Dermis microvascular lymphatic vessel endothelial cell (primary cell): ENCODE measurements at regions not wholly inside any gene's neighbourhood (a gene's known extent, or its start where the extent isn't known, plus 50 kb on each side); places are given as distances from the start of the nearest gene placed in this dataset.

Experiments used
- DNase-seq, 2 donors: peaks; one replicate each; pipeline versions ENCODE4 v3.0.0 to v3.0.0-alpha.2; 2010; ENCODE audit warnings: low read depth in 2 of 2

DNA sequence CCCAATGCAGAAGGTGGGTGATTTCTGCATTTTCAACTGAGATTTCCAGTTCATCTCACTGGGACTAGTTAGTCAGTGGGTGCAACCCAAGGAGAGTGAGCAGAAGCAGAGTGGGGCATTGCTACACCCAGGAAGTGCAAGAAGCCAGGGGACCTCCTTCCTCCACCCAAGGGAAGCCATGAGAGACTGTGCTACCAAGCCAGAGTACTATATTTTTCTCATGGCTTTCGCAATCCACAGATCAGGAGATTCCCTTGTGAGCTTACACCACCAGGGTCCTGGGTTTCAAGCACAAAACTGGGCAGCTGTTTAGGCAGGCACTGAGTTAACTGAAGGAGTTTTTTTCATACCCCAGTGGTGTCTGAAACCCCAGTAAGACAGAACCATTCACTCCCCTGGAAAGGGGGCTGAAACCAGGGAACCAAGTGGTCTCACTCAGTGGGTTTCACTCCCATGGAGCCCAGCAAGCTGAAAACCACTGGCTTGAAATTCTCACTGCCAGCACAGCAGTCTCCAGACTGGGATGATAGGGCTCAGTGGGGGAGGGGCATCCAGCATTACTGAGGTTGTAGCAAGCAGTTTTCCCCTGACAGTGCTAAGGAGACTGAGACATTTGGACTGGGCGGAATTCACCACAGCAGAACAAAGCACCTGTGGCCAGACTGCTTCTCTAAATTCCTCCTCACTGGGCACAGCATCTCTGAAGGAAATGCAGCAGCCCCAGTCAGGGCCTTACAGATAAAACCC, 903.4 kb downstream of the TECRL start:
- DNase-seq: no peak

- no peak for DNase-seq
Measured at GRCh38 chr4:63493265-63493664, 916.0 kb downstream of the TECRL start.

GRCh38 chr4:63492515-63492914, 916.7 kb downstream of the TECRL start:
- no peak for DNase-seq

- DNase-seq: no peak
Measured at GRCh38 chr4:63464393-63464792, 944.9 kb downstream of the TECRL start.

- DNase-seq: no peak
Measured at GRCh38 chr4:63460075-63460474, 949.2 kb downstream of the TECRL start.

GRCh38 chr4:63459329-63459728, 949.9 kb downstream of the TECRL start:
- DNase-seq: no peak

DNA sequence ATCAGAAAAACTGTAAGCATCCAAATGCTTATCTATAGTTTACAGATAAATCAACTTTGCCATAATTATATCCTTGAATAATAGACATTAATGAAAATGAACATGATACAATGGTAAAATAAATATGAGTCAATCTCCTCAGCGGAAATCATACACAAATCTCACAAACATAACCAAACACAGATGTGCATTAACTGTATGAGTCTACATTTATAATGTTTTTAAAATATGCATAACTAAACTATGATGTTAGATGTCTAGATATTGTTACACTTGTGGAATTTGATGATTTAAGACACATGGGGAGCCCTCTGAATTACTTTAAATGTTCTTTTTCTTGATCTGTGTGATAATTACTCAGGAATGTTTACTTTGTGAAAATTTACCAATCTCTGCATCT, 951.2 kb downstream of the TECRL start:
- no peak for DNase-seq

DNA sequence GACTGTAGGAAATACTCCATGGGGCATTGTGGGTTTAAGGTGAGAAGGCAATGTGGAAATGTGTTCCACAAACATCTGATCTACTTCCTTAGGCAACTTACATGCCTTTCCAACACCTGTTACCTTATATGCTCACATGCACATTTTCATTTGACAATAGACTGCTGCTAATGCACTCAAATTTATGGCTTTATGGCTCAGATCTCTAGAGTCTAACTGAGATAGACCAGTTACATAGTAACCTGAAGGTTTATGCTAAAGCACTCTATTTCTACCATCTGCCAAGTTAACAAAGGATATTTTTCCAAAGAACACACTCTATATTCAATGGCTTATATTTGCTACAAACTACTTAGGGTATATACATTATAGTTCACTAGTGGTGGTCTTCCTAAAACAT, 969.0 kb downstream of the TECRL start:
- DNase-seq: no peak

DNA sequence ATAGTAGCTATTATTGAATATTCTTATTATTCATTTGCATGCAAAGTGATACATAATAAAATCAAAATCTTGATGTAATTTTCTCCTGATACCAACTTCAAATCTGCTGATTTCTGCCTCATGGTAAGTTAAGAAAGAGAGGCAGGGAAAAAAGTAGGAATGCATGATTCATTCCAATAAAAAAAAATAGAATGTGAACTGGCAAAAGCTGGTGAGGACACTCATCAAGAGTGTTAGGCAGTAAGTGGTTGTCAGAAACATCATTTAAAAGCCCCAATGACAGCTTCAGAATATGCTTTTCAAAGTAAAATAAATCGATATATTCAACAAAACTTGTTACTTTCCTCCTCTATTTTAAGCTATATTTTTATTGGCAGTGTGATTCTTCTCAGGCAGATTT, 979.1 kb downstream of the TECRL start:
- no peak for DNase-seq

- DNase-seq: no peak
Measured at GRCh38 chr4:63396269-63396668, 1013.0 kb downstream of the TECRL start.

DNA sequence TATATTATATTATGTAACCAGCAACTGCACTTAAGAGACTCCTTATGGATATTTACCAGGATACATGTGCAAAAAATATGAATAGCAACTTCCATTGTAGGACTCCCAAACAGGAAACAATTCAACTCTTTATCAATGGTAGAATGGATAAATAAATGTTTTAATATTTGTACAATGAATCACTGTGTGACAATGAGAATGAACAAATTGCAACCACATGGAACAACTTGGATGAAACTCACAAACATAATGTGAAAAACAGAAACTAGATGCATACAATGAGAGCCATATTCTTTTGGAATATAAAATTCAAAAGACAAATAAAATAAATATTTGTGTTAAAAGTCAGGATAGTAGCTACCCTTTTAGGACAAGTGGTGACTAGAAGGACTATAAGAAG, 1015.7 kb downstream of the TECRL start:
- DNase-seq: no peak

DNA sequence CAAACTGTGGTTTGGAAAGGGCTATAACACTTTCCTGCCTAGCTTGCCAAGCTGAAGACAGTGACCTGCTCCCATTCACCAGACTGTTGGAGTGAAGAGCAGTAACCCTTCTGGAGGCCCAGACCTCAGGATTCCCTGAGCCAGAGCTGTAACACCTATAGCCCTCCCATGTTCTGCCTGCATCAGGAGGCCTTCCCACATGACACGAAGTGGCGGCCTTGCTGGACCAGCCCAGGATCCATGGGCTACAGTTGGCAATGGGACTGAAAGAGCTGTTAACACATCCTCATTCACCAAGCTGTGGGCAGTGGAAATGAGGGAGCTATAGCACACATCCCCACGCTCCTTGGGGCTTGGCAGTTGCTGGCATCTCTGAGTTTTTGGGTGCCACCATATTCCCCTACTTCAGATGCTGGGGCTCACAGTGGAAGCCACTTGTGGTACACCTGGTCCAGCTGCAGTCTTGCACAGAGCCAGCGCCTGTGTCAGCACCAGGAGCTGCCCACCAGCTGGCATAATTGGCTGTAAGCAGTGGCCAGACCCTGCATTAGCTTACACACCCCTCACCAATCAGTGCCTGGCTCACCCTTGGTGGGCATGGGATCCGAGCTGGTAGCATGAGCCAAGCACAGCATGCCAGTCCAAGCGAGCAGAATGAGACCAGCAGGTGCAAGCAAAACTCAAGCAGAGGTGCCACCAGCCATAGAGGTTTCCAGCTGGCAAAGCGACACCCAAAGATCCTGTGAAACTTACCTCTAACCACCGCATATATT, 1029.3 kb downstream of the TECRL start:
- DNase-seq: no peak

DNA sequence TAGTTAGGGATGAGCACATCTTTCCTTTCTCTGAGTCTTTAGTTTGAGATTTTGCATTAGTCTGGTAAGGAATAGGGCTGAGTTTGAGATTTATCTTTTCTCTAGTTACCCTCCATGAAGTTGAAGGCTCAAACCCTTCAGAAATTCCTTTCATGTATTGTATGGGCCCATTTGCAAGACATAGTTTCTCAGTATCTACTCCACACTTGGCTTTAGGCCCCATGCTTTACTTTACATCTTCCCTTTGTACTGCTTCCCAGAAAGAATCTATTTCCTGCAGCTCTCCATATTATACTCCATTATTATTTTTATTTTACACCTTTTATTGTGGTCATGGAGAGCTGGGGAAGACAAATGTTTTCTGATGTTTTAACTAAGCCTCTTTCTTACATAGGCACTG, 1038.2 kb downstream of the TECRL start:
- no peak for DNase-seq

GRCh38 chr4:63361628-63362027, 1047.6 kb downstream of the TECRL start:
- no peak for DNase-seq

DNA sequence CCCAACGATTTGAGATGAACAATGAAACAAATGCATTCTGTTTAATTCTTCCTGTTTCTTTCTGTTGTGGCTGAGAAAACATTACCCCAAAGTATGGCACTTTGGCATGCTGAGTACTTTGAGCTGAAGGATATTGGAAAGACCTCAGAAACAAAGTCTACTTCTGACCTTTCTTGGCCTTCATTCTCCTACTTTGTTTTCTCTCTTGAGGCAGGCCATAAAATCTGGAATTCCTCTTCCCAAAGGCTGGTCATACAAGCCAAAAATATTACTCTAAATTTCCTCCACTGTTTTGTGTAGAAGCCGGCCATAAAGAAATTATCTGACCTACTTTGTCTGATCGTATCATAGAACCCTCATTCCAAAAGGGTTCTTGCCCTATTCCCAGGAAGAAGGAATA, 1048.2 kb downstream of the TECRL start:
- DNase-seq: no peak

- DNase-seq: no peak
Measured at GRCh38 chr4:63349674-63350025, 1059.6 kb downstream of the TECRL start.

DNA sequence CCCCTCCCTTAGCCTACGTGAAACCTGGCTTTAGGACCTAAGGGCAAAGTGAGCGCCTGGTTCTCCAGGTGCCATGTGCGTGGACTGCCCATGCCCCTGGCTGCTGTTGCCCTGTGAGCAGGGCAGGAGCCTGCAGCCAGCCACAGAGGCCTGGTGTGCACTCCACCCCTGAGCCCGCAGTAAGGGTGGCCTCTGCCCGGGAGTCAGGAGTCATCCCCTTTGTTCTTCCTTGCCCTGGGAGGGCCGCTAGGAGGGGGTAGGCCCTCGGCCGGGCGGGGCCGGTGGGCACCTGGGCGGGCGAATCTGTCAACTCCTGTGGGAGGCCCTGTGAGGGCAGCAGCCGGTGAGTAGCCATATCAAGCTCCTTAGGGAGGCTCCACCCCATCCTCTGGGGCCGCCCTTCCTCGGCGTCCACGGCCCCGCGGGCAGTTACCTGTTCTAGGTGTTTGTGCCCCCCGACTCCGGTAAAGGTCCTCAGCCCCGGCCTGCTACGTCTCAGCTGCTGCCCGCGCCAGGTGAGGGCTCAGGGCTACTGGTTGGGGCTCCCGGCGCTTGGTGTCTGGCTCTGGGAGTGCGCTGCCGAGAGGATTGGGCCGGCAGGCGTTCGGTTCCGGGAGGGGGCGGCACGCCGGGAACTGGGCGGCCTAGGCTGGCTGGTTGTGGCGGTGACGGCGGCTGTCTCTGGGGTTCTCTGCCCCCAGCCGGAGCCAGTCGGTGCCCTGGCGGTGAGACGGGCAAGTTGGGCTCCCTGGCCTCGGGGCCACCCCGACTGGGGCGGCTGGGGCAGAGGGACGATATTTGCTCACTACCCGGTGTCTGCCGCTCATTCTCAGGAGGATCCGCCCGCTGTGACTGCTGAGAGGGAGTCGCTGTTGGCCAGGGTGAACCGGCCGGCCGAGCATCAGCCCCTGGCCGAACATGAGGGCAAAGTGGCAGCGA, 1060.2 kb downstream of the TECRL start:
- DNase-seq: no peak

- DNase-seq: no peak
Measured at GRCh38 chr4:63325140-63325539, 1084.1 kb downstream of the TECRL start.

DNA sequence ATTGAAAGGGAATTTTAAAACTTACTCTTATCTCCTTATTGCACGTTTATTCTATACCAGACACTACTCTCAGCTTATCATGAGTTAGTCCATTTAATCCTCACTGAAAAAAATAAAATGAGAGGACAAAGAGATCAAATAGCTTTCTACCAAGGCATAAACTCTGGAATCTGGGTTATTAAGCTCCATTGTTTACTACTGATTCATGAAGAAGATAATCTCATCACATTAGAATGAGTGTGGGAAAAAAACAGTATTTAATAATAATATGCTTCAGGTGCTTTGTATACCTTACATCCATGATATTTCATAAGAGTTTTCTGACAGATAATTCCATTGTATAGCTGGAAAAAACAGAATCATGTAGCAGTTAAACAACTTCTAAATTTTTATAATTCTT, 1092.6 kb downstream of the TECRL start:
- DNase-seq: no peak

- no peak for DNase-seq
Measured at GRCh38 chr4:63315651-63316050, 1093.6 kb downstream of the TECRL start.

DNA sequence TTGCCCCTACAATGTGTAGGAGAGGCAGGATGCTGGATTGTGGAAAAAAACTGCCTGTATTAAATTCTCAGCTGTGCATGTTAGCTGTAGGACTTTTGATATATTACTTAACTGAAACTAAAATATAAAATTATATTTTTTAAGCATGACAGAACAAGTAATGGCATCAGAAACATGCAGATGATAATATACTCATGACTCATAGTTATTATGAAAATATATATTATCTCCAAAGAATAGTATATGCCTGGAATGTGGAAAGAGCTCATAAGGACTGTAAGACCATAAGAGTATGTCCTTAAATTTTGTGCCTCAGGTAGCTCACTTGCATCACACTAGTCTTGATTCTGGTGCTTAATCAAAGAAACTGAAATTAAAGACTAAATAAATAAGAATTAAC, 1100.6 kb downstream of the TECRL start:
- DNase-seq: no peak

GRCh38 chr4:63302792-63303191, 1106.5 kb downstream of the TECRL start:
- DNase-seq: no peak
